GM23338 (cell line): ENCODE measurements at regions not wholly inside any gene's neighbourhood (a gene's known extent, or its start where the extent isn't known, plus 50 kb on each side); places are given as distances from the start of the nearest gene placed in this dataset.

ENCODE experiments used
- CREB1 ChIP-seq: fragments of 250-450 bp; sonication (Bioruptor Pico); IDR thresholded peaks from 2 replicates; pipeline ENCODE4 v1.5.0; 2020; ENCODE audit warnings: low read depth, mild to moderate bottlenecking, moderate library complexity
- CTCF ChIP-seq, 2 experiments: fragments of 200-600 bp in 1 of 2; sonication (generic) in 1 of 2; conservative IDR thresholded peaks; 2 replicates each; pipeline versions ENCODE4 v1.5.1 to v1.6.1; 2016 to 2017; ENCODE audit warnings: antibody characterized with exemption in 2 of 2, low read depth in 2 of 2, mild to moderate bottlenecking in 2 of 2, moderate library complexity in 1 of 2
- EZH2 ChIP-seq: fragments of 200-600 bp; sonication (generic); IDR thresholded peaks from one replicate; pipeline ENCODE4 v1.8.0; 2017; ENCODE audit warnings: antibody characterized with exemption, mild to moderate bottlenecking, low read depth; ENCODE audit not compliant: unreplicated experiment
- EZH2phosphoT487 ChIP-seq: fragments of 200-600 bp; sonication (generic); IDR thresholded peaks from one replicate; pipeline ENCODE4 v1.8.1; 2018; ENCODE audit warnings: antibody characterized with exemption; ENCODE audit not compliant: unreplicated experiment
- JUNB ChIP-seq: IDR thresholded peaks from one replicate; pipeline ENCODE4 v1.6.1; 2016; ENCODE audit warnings: antibody characterized with exemption; ENCODE audit not compliant: unreplicated experiment
- POLR2AphosphoS5 ChIP-seq: IDR thresholded peaks from 2 replicates; pipeline ENCODE4 v1.6.1; 2016; ENCODE audit warnings: antibody characterized with exemption, low read depth
- REST ChIP-seq: IDR thresholded peaks from one replicate; pipeline ENCODE4 v1.6.1; 2018; ENCODE audit warnings: antibody characterized with exemption; ENCODE audit not compliant: unreplicated experiment
- TF ChIP-seq, protein P1 (sequence below): IDR thresholded peaks from 2 replicates; pipeline ENCODE4 v1.6.1; 2016; ENCODE audit warnings: antibody characterized with exemption

DNA sequence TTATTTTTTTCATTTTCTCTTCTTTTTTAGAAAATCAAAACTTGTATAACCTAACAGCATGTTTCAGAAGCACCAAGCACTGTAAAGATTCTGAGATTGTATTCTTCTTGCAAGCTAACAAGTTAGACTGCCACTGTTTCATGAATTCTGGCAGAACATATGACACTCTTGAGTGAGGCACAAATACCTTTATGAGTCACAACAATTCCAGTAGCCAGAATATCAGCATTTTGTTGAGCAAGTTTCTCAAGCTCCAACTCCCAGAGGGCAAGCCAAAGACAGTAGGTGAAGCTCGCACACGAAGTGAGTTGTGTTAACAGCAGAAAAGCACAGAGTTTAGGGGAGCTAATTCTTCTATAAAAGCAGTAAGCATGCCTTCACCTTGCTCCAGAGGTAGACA is 268.8 kb upstream of the NCAM2 start:
- no peak for TF ChIP-seq CTCF (conservative IDR thresholded peaks at IDR 0.05; ENCODE audit: low read depth in 2 of 2)
- no peak for TF ChIP-seq JUNB
- TF ChIP-seq POLR2AphosphoS5: no peak
- no peak for TF ChIP-seq REST
- TF ChIP-seq EZH2: no peak
- TF ChIP-seq, protein P1, sequence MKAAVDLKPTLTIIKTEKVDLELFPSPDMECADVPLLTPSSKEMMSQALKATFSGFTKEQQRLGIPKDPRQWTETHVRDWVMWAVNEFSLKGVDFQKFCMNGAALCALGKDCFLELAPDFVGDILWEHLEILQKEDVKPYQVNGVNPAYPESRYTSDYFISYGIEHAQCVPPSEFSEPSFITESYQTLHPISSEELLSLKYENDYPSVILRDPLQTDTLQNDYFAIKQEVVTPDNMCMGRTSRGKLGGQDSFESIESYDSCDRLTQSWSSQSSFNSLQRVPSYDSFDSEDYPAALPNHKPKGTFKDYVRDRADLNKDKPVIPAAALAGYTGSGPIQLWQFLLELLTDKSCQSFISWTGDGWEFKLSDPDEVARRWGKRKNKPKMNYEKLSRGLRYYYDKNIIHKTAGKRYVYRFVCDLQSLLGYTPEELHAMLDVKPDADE: no peak
- no peak for TF ChIP-seq CREB1 (CRISPR knock-in tag)
- no peak for TF ChIP-seq EZH2phosphoT487
